Kidney tubule cell (primary cell): ENCODE measurements at regions not wholly inside any gene's neighbourhood (a gene's known extent, or its start where the extent isn't known, plus 50 kb on each side); places are given as distances from the start of the nearest gene placed in this dataset.

Source experiments
- DNase-seq: peaks from one replicate; pipeline ENCODE4 v3.0.0-alpha.2; 2018; ENCODE audit warnings: low spot score

GRCh38 chr13:59119475-59119874 lies 1044.3 kb downstream of the DIAPH3 start:
- no peak for DNase-seq

- no peak for DNase-seq
These were observed 1043.4 kb downstream of the DIAPH3 start for GRCh38 chr13:59120297-59120843.

- DNase-seq, result peak; percentile 51
These were observed 1042.2 kb downstream of the DIAPH3 start for GRCh38 chr13:59121507-59121906.

GRCh38 chr13:59126474-59126873 lies 1037.3 kb downstream of the DIAPH3 start:
- no peak for DNase-seq

DNA sequence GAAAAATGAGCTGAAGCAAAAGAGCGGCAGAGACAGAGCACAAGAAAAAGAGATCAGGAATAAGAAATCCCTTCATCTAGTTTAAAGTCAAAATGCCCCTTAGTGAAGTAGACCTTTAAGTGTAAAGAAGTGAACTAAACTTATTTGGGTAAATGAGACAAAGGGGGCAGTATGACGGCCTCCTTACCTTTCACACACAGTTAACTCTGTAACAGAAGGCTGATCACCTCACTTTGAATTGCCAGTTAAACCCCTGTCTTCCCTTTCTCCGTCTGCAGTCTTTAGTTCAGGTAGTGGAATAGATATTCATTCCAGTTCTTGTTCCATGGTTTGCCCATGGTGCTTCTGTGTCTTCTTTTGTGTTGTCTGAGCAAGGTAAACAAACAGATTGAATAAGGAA lies 1029.8 kb downstream of the DIAPH3 start:
- DNase-seq, result no peak

GRCh38 chr13:59144700-59145099 lies 1019.0 kb downstream of the DIAPH3 start:
- peak; percentile 3 for DNase-seq

- DNase-seq, result no peak
These were observed 1018.3 kb downstream of the DIAPH3 start for GRCh38 chr13:59145381-59145780.

DNA sequence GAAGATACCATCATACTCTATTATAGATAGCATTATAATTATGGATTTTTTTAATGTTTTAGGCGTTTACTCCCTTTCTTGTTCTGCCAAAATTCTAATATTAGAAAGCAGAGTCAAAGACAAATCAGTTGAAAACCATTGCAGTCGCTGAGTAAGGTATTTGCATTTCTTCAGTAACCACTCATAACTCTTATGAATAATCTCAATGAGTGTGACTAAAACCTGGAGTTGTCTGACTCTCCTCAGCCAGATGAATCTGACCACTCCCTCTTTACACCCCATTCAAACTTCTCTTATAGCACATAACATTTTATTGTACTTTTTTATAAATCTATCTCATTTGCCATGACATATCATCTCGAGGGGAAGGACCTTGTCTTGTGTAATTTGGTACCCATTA lies 1006.5 kb downstream of the DIAPH3 start:
- no peak for DNase-seq

DNA sequence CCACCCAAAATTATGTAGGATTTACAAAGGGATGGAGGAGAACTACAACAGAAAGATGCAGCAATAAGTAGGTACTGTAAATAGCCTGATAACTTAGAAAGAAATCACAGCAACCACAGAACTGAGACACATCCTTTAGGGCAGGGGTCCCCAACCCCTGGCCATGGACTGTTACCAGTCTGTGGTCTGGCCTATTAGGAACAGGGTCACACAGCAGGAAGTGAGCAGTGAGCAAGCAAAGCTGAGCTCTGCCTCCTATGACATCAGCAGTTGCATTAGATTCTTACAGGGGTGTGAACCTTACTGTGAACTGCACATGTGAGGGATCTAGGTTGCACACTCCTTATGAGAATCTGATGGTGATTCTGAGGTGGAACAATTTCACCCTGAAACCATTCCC lies 997.6 kb downstream of the DIAPH3 start:
- DNase-seq, result no peak

DNA sequence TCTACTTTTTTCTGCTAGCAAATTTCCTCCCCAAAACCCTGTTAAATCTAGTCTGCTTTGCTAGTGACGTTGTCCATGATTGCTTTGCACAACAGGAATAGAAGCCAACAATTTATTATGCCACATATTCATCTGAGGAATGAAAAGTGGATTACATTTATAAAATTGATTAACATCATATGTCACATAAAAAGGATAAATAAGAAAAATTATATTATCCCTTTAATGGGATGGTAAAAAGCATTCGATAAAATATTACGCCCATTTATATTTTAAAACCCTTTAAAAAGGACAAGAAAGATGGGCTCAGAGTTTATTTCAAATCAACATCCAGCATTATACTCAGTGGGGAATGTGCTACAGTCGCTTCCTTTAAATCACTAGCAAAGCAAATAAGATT lies 991.7 kb downstream of the DIAPH3 start:
- no peak for DNase-seq

GRCh38 chr13:59176775-59177174 lies 987.0 kb downstream of the DIAPH3 start:
- no peak for DNase-seq

GRCh38 chr13:59178344-59178743 lies 985.4 kb downstream of the DIAPH3 start:
- DNase-seq, result no peak

- no peak for DNase-seq
These were observed 981.5 kb downstream of the DIAPH3 start for GRCh38 chr13:59182241-59182640.

- no peak for DNase-seq
These were observed 966.3 kb downstream of the DIAPH3 start for GRCh38 chr13:59197397-59197796.

DNA sequence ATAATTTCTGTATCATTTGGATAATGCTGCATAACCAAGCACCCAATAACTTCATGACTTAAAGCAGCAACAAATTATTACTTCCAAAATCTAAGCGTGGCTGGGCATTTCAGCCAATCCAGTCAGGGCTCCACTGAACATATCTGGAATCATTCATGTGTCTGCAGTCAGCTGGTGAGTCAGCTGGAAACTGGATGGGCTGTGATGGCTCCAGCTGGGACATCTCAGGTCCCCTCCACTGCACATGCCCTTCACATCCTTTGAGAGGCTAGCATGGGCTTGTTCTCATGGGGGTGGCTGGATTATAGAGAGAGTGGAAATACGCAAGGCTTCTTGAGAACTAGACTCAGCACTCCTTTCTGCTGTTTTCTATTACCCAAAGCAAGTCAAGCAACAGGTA lies 961.9 kb downstream of the DIAPH3 start:
- DNase-seq, result peak; percentile 2

GRCh38 chr13:59203855-59204254 lies 959.9 kb downstream of the DIAPH3 start:
- DNase-seq, result no peak

DNA sequence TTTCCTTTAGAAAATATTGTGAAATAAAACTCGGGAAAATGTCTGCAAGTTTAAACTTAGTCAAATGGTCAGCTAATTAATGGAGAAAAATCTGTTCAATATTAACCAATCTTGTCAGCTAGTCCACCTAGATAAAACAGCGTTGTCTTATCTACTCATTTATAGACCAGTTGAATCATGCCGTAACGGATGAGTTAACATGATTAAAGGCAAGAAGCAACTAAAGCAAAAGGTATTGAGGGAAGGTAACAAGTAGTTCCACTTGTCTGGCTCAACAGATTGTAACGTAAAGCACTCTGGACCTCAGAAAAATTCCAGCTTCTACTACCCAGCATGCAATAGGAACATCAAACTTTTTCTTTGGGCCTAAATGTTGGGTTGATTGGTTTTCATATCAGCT lies 958.2 kb downstream of the DIAPH3 start:
- peak; percentile 56 for DNase-seq

GRCh38 chr13:59208405-59209195 lies 955.1 kb downstream of the DIAPH3 start:
- no peak for DNase-seq

- no peak for DNase-seq
These were observed 953.2 kb downstream of the DIAPH3 start for GRCh38 chr13:59210543-59210942.

- no peak for DNase-seq
These were observed 952.1 kb downstream of the DIAPH3 start for GRCh38 chr13:59211606-59212005.

DNA sequence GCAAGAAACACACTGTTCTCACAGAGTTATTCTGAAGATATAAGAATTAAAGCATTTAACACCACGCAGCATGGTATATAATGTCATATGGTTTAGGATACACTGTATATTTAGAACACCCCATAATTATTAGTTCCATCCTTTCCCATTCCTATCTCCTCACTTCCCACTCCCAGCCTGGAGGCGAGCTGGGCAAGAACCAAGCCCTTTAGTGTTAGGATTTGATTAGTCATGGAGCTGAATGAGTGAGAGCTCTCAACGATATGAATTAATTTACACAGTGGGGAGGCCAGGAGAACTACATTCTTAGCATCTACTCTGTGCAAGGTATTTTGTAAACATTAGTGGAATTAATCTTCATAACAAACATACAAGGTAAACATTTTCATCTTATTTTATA lies 934.3 kb downstream of the DIAPH3 start:
- no peak for DNase-seq

- no peak for DNase-seq
These were observed 933.9 kb downstream of the DIAPH3 start for GRCh38 chr13:59229861-59230260.

DNA sequence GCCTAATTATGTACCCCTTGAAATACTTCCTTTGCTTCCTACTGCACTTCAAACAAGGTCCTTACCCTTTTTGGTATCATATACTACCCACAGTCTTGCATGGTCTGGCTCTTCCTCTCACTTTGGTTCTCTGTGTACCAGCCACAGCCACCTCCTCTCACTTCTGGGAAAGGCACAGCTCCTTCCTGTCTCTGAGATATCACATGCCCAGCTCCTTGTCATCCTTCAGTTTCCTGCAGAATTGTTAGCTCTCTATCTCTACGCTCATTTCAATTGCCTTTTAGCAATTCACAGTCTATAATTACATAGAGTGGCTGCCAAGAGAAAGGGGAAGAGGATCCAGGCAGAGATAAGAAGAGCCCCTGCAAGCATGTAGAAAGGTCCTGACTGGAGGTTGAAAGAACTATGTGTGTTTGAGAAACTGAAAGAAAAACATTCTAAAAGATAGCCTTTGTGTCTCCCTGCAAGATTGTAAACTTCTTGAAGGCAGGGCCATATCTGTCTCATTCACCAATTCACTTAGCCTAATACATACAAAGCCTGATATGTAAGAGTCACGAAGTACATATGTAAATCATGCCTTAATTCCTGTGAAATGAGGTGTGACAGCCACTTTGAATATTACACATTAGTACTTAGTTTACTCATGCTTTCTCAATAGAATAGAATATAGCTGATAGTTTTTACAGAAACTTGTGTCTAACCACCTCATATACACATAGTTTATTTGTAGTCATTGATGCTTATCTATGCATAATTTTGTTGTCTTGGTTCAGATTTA lies 933.1 kb downstream of the DIAPH3 start:
- peak; percentile 6 for DNase-seq
